HG02759 (cell line): ENCODE measurements at regions not wholly inside any gene's neighbourhood (a gene's known extent, or its start where the extent isn't known, plus 50 kb on each side); places are given as distances from the start of the nearest gene placed in this dataset.
"Not testable (repeated sequence)": the region's sequence is repeated elsewhere in the genome, so short reads cannot be mapped to it uniquely, and the experiment has no call there.

Source experiments
- ATAC-seq: cut with Tn5 transposase; IDR thresholded peaks from one replicate; pipeline ENCODE4 v1.9.1; 2021; ENCODE audit warnings: mild to moderate bottlenecking, moderate library complexity; ENCODE audit not compliant: unreplicated experiment

DNA sequence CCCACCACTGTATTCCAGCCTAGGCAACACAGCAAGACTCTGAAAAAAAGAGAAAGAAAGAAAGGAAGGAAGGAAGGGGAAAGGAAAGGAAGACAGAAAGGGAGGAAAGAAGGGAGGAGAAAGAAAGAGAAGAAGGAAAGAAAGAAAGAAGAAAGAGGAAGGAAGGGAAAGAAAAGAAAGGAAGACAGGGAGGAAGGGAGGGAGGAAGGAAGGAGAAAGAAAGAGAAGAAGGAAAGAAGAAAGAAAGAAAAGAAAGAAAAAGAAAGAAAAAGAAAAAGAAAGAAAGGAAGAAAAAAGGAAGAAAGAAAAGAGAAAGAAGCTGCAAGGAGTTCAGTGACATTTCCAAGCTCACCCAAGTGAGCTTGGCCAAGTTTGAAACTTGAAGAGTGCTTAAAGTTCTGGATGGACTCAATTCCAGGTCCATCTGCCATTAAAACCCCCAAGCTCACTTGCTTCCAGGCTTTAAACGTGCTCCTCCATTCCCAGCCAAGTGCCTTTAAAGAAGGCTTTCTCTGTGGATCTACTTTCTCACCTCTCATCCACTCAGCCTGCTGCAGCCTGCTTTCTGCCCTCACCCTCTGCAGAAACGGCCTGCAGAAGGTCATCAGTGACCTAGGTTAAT is 101.5 kb downstream of the VCPKMT start:
- no peak for ATAC-seq

GRCh38 chr14:50015716-50016115 is 100.7 kb downstream of the VCPKMT start:
- ATAC-seq, result no peak

DNA sequence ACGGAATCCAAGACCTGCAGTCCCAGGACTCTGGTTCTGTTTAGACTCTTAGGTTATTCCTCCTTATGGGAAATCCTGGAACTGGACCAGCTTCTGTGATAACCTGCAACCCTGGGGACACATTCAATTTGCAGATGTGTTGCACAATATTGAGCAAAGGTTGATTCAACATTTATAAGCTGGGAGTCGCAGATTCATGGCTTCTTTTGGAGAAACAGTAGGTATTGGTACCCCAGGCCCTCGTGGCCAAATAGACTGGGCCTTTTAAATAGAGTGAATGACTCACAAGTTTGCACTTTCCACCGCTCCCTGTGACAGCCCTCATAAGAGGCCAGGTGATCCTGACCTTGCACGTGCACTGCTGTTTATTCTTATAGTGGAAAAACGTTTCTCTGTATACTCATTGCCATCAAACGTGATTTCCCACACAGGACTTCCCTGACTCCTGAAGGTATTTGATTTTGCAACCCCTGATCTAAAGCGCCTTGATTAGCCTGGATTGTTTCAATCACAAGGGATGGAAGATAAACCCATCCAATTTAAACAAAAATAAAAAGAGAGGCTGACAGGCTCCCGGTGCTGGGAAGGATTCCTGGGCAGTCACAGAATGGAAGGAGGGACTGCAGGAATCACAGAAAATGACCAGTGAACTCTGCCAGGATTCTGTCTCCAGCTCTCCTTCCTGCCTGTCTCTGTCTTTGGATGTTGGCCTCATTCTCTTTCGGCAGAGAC is 98.0 kb downstream of the VCPKMT start:
- ATAC-seq, result no peak

- no peak for ATAC-seq
Measured at GRCh38 chr14:50018933-50019210, 97.5 kb downstream of the VCPKMT start.

GRCh38 chr14:50020184-50020583 is 96.2 kb downstream of the VCPKMT start:
- no peak for ATAC-seq

GRCh38 chr14:50020799-50021198 is 95.6 kb downstream of the VCPKMT start:
- no peak for ATAC-seq

GRCh38 chr14:50021261-50022031 is 94.9 kb downstream of the VCPKMT start:
- ATAC-seq, result no peak

GRCh38 chr14:50022661-50023060 is 93.7 kb downstream of the VCPKMT start:
- no peak for ATAC-seq

- no peak for ATAC-seq
Measured at GRCh38 chr14:50023671-50024490, 92.5 kb downstream of the VCPKMT start.

- ATAC-seq, result no peak
Measured at GRCh38 chr14:50025073-50025472, 91.3 kb downstream of the VCPKMT start.

DNA sequence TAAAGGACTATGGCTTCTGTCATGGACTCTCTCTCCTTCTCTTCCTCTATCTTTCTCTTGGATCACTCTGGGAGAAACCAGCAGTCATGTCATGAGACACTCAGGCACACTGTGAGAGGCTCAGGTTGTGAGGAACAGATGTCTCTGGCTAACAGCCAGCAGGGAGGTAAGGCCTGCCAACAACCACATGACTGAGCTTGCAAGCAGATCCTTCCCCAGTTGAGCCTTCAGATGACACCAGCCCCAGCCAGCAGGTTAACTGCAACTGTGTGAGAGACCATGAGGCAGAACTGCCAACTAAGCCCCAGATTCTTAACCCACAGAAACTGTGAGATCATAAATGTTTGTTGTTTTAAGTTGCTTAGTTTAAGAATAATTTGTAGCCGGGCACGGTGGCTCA is 90.6 kb downstream of the VCPKMT start:
- no peak for ATAC-seq

- no peak for ATAC-seq
Measured at GRCh38 chr14:50026396-50026795, 90.0 kb downstream of the VCPKMT start.

GRCh38 chr14:50027816-50028215 is 88.6 kb downstream of the VCPKMT start:
- ATAC-seq, result no peak

- ATAC-seq, result no peak
Measured at GRCh38 chr14:50028458-50028857, 87.9 kb downstream of the VCPKMT start.

DNA sequence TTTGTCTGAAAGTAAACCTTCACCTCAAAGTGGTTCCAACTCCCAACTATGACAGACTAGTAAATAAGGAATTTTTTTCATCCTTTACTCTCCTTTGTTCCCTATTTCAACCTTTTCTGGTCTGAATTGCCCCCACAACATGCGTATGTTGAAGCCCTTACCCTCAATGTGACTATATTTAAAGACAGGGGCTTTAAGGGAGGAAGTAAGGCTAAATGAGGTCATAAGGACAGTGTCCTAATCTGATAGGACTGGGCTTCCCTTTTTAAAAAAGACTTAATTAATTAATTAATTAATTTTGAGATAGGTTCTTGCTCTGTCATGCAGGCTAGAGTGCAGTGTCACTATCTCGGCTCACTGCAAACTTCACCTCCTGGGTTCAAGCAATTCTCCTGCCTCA is 86.3 kb downstream of the VCPKMT start:
- no peak for ATAC-seq

DNA sequence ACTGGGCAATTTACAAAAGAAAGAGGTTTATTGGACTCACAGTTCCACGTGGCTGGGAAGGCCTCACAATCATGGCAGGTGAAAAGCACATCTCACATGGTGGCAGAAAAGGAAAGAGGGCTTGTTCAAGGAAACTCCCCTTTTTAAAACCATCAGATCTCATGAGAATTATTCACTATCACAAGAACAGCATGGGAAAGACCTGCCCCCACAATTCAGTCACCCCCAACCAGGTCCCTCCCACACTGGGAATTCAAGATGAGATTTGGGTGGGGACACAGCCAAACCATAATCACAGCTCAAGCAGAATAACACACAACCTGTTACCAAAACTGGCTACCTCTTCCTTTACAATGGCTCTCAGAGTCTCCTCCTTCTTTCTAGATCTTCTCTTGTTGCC is 85.5 kb downstream of the VCPKMT start:
- not testable (repeated sequence) for ATAC-seq

- no peak for ATAC-seq
Measured at GRCh38 chr14:50031602-50032313, 84.6 kb downstream of the VCPKMT start.

- ATAC-seq, result not testable (repeated sequence)
Measured at GRCh38 chr14:50032462-50033167, 83.8 kb downstream of the VCPKMT start.

DNA sequence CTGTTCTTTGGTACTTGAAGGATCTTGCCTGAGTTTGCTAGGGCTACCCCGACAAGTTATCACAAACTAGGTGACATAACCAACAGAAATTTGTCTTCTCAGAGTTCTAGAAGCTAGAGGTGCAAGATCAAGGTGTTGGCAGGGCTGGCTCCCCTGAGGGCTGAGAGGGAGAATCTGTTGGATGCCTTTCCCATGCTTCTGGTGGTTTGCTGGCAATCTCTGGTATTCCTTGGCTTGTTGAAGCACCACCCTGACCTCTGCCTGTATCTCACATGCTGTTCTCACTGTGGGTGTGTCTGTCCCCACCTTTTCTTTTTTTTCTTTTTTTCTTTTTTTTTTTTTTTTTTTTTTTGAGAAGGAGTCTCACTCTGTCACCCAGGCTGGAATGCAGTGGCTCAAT is 81.2 kb downstream of the VCPKMT start:
- ATAC-seq, result no peak

DNA sequence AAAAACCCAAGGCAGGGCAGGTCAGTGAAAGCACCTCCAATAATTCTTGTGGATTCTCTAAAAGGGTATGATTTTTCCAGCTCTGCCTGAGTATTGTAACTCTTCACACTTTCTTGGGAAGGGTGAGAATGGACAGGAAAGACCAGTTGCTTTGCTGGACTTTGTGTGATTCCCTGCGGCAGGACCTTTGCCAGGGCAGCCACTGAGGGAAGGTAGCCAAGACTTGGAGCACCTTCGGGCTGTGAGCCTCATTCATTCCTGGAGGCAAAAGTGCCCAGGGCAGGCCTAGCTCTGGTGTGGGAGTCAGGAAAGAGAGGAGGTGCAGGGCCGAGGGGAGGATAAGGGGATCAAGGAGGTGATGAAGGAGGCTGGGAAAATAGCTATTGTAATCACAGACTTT is 80.2 kb downstream of the VCPKMT start:
- ATAC-seq, result no peak
